Kidney capillary endothelial cell (primary cell): ENCODE measurements at regions not wholly inside any gene's neighbourhood (a gene's known extent, or its start where the extent isn't known, plus 50 kb on each side); places are given as distances from the start of the nearest gene placed in this dataset.
"Not testable (repeated sequence)": the region's sequence is repeated elsewhere in the genome, so short reads cannot be mapped to it uniquely, and the experiment has no call there.

Experiments
- DNase-seq: peaks from one replicate; pipeline ENCODE4 v3.0.0-alpha.2; 2018; ENCODE audit warnings: low spot score

DNA sequence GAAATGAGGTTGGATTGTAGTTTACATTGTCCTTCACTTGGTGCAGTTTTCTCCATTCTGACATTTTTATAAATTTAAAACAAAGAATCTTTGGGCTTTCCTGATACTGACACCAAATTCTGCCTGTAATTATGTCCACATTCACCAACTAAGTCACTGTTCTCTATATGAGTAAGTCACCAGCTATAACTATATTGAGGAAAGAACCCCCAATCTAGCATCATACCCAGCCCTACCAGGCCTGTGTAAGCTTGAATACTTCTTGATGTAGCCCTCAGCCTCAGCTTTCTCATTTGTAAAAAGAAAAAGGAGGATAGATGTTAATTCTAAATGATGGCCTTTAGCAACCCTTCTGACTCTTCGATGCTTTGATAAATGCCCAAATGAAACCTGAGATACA is 112.7 kb upstream of the FST start:
- no peak for DNase-seq

GRCh38 chr5:53368516-53368915 is 111.9 kb upstream of the FST start:
- DNase-seq: no peak

DNA sequence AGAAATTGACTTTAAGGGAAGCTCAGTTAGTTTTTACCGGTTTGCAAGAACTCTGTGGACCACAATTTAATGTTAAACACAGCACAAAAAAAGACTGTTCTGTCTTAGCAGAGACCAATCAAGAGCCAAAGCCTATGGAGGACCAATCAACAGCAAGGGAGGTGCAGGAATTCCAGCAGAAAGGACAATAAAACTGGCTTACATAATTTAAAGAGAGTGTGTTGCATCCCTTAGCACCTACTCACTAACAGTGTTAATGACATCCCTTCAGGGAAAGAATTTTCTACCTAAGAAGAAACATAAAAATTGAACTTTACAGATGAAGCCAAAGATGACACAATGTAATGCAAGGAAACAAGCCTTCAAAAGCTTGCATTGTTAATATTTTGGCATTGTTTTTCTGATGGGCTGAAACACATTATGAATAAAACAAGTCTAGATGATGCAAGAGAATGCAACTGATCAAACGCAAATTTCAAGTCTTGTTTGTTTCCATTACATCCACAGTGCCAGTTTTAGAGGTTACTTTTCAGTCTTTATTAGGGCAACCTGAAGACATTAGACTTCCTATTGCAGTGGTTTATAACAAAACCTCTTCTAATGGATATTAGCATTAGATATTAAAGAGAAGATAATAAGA is 111.3 kb upstream of the FST start:
- DNase-seq: no peak

GRCh38 chr5:53369681-53370080 is 110.7 kb upstream of the FST start:
- no peak for DNase-seq

GRCh38 chr5:53373451-53374158 is 106.8 kb upstream of the FST start:
- peak; percentile 41 for DNase-seq

GRCh38 chr5:53376853-53377252 is 103.6 kb upstream of the FST start:
- no peak for DNase-seq

DNA sequence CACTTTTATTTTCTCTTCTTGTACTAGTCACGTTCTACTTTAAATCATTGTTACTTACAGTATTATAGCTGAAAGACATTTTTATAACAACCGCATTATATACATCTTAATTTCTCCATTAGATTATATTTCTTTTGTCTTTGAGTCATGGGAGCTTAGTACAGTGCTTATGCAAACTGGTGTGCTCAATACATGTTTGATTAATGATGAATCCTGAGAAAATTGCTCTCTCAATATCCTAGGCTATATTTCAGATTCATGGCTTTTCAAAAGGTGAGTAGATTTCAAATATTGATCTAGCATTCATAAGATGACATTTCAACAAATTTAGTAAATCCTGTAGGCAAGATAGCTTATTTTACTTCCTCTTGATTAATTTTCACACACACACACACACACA is 102.2 kb upstream of the FST start:
- DNase-seq: no peak

DNA sequence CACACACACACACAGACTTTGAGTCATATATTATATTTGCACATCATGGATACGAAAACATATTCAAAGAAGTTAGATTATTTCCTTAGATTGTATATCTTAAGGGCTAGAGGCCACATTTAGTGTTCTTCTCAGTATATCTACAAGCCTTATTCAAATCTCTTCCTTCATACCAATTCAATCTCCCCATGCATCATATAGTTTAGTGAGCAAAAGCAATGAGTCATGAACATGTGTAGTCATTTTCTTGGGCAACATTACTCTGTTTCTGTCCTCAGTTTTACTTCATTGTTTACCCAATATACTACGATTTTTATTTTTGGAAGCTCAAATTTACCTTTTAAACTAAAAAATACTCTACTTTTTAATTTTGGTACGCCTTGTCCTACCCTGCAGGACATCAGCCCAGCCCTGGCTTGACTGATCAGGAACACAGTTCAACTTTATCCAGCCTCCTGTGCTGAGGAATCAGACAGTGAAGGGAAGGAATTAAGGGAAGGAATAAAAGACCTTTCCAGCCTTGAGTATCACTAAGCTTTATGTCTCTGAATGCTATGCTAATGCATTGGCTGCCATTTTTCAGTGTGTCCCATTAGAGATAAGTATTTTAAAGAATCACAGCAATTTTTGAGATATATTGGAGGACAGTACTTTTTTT is 101.7 kb upstream of the FST start:
- DNase-seq: peak; percentile 48

DNA sequence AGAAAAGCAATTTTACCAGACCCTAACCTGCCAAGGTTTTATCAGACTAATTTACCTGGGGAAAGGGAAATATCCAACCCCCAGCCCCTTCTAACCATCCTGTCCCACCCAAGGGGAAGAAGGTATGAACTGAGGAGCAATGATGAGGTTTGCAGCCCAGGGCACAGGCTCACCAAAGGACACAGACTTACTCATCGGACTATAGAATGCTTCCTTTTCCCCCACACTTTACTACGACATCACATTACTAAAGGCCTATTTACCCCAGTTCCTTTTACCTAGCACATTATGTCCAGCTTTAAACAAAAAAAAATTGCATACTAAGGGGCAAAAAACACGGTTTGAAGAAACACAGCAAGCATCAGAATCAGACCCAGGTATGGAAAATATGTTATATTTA is 94.1 kb upstream of the FST start:
- DNase-seq: no peak

DNA sequence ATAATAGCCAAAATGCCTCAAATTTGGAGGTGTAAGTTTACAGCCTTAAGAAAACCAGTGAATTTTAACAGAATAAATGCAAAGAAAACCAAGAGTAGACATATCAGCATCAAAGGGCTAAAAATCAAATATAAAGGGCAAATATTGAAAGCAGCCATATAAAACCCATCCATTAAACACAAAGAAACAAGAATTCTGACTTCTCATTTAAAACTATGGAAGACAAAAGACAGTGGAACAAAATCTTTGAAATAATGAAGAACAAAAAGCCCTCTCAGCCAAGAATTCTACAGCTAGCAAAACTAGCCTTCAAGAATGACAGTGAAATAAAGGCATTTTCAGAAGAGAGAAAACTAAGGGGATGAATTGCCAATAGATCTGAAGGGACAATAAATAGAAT is 91.3 kb upstream of the FST start:
- DNase-seq: no peak

- DNase-seq: no peak
Observed at GRCh38 chr5:53392073-53392472, 88.4 kb upstream of the FST start.

GRCh38 chr5:53394808-53395207 is 85.6 kb upstream of the FST start:
- DNase-seq: no peak

- DNase-seq: no peak
Observed at GRCh38 chr5:53397141-53397757, 83.2 kb upstream of the FST start.

GRCh38 chr5:53397845-53398244 is 82.6 kb upstream of the FST start:
- no peak for DNase-seq

DNA sequence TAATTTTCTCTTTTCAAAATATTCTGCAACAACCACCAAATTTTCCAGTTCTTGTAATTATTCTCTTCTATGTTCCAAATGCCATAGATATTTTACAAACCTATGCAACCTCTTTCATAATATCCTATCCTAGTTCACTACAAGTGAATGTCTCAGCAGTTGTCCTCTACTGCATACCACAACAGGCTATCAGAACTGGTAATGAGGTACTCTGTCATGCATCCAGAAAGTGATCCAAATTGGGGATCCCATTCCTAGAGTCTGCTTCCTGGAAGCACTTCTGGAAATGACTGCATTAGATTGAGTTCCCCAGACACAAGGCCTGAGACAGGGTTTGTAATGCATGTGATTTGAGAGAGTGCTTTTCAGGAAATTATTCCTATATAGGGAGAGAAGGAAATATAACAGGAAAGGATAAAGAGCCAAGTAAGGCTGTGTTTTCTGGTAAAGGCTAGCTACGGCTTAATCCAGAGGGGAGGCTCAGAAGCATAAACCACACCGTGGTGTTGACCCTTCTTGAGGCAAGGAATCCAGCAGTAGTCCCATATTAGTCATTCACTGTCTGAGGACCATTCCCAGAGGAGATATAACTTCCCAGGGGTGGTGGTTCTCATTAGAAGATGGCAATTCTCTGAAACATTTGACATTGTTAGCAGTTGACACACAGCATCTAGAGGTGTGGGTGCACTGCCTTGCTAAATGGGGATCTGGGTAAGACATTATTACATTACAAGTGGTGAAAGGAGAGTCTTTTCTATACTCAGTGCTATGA is 80.3 kb upstream of the FST start:
- no peak for DNase-seq

GRCh38 chr5:53403291-53403690 is 77.1 kb upstream of the FST start:
- no peak for DNase-seq

DNA sequence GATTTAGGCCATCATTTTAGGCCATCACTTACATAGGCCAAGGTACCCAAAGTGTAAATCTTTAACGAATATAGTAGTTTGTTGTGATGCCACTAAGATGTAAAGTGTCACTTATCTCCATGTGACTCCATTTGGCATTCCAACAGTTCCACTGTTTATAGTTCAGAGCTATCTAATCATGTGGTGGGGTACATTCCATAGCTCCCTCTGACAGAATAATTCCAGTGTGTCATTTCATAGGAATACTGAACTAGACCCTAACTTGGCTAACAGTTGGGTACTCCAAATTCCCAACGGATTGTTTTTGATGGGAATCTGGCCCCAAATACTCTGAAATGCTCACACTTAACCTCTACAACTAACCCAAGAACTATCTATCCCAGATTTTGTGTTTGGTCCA is 76.7 kb upstream of the FST start:
- DNase-seq: no peak

GRCh38 chr5:53405396-53405795 is 75.0 kb upstream of the FST start:
- no peak for DNase-seq

- peak; percentile 79 for DNase-seq
Observed at GRCh38 chr5:53406630-53407316, 73.7 kb upstream of the FST start.

- DNase-seq: peak; percentile 37
Observed at GRCh38 chr5:53407373-53407772, 73.1 kb upstream of the FST start.

DNA sequence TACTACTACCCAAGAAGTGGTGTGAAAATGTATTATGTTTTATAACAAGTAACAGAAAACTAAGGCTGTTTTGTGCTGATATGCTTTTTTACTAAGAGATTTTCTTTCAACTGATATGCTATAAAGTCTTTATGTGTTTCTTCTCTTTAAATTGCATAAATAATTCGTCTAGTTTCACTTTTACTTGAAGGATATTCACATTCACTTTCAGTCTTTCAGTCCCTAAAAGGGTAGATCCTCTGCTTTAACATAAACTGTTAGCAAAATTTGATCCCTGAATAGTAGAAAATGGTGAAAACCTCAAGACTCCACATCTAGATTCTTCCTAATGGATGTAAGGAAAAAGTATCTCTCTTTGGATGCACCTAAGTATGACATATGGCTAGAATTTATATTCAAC is 69.0 kb upstream of the FST start:
- no peak for DNase-seq

DNA sequence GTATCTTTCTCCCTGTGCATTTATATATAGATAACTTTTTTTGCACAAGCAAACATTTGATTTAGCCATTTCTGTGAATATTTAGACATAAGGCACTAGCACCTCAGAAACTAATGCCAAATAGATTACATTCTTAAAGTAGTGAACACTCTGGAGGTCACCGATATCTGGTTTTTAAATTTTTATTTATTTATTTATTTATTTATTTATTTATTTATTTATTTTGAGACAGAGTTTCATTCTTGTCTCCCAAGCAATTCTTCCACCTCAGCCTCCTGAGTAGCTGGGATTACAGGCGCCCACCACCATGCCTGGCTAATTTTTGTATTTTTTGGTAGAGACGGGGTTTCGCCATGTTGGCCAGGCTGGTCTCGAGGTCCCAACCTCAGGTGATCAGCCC is 67.9 kb upstream of the FST start:
- DNase-seq: not testable (repeated sequence)
